ENCODE measurements at regions not wholly inside any gene's neighbourhood (a gene's known extent, or its start where the extent isn't known, plus 50 kb on each side); places are given as distances from the start of the nearest gene placed in this dataset.

GRCh38 chr18:71966791-71967190 is 577.4 kb downstream of the CBLN2 start:
- Histone ChIP-seq H3K36me3 (ENCODE audit: control insufficient read depth in 2 of 2, extremely low read depth in 1 of 2, insufficient read depth in 2 of 2, low read length in 2 of 2) (no peaks in the 10 kb centered on the region), H3K9me3 (ENCODE audit: control insufficient read depth, low read depth, low read length) (no peaks in the 10 kb centered on the region), H3K27me3 (ENCODE audit: control insufficient read depth, extremely low read depth, insufficient read depth, low read length) (no peaks in the 10 kb centered on the region), H3K4me2 (ENCODE audit: control insufficient read depth, extremely low read depth, insufficient read depth, low read depth, low read length) (no peak overlapping the region), H3K27ac (ENCODE audit: control insufficient read depth, insufficient read depth, low read length) (no peak overlapping the region), H4K20me1 (ENCODE audit: control insufficient read depth, extremely low read depth, insufficient read depth, low read length) (no peaks in the 10 kb centered on the region), H3K9ac (ENCODE audit: control insufficient read depth, extremely low read depth, insufficient read depth, low read length) (no peak overlapping the region), H3K4me1 (ENCODE audit: control insufficient read depth, extremely low read depth, insufficient read depth, low read length) (no peaks in the 10 kb centered on the region), H2AFZ (ENCODE audit: control insufficient read depth, low read length) (no peak overlapping the region), H3K4me3 (ENCODE audit: control insufficient read depth in 2 of 3, extremely low read depth in 1 of 3, insufficient read depth in 2 of 3, low read depth in 1 of 3, low read length in 3 of 3) (no peak overlapping the region), H3K79me2 (ENCODE audit: control insufficient read depth, insufficient read depth, low read length) (no peaks in the 10 kb centered on the region), H3K9me1 (ENCODE audit: control insufficient read depth, extremely low read depth, insufficient read depth, low read length) (no peaks in the 10 kb centered on the region)
- DNase-seq (ENCODE audit: low read depth, low spot score) (no peak), FAIRE-seq (no peak)
- TF ChIP-seq CTCF (optimal IDR thresholded peaks at IDR 0.05 in 1 of 3, IDR thresholded peaks at IDR 0.05 in 1 of 3, conservative IDR thresholded peaks at IDR 0.05 in 1 of 3; ENCODE audit: extremely low read depth in 1 of 3, insufficient read depth in 2 of 3, low read length in 3 of 3) (no peak), EZH2 (IDR thresholded peaks at IDR 0.05; ENCODE audit: low read length) (no peak)
- dilution Hi-C loops (cut with MboI; ENCODE audit: extremely low pct_ligation_motif_present, low sequenced_read_pairs), result no loop called here

GRCh38 chr18:71958605-71959004 is 585.5 kb downstream of the CBLN2 start:
- dilution Hi-C loops (cut with MboI; ENCODE audit: extremely low pct_ligation_motif_present, low sequenced_read_pairs), result no loop called here
- FAIRE-seq (no peak), DNase-seq (ENCODE audit: low read depth, low spot score) (no peak)
- H3K4me1 ChIP-seq (ENCODE audit: control insufficient read depth, extremely low read depth, insufficient read depth, low read length), result no peaks in the 10 kb centered on the region
- no peaks in the 10 kb centered on the region for H3K9me1 ChIP-seq (ENCODE audit: control insufficient read depth, extremely low read depth, insufficient read depth, low read length)
- H3K4me2 ChIP-seq (ENCODE audit: control insufficient read depth, extremely low read depth, insufficient read depth, low read depth, low read length), result no peak overlapping the region
- no peak overlapping the region for H2AFZ ChIP-seq (ENCODE audit: control insufficient read depth, low read length)
- H3K79me2 ChIP-seq (ENCODE audit: control insufficient read depth, insufficient read depth, low read length), result no peaks in the 10 kb centered on the region
- H3K9ac ChIP-seq (ENCODE audit: control insufficient read depth, extremely low read depth, insufficient read depth, low read length), result no peak overlapping the region
- TF ChIP-seq CTCF (optimal IDR thresholded peaks at IDR 0.05 in 1 of 3, IDR thresholded peaks at IDR 0.05 in 1 of 3, conservative IDR thresholded peaks at IDR 0.05 in 1 of 3; ENCODE audit: extremely low read depth in 1 of 3, insufficient read depth in 2 of 3, low read length in 3 of 3) (no peak), EZH2 (IDR thresholded peaks at IDR 0.05; ENCODE audit: low read length) (no peak)
- H3K27ac ChIP-seq (ENCODE audit: control insufficient read depth, insufficient read depth, low read length), result no peak overlapping the region
- no peaks in the 10 kb centered on the region for H3K36me3 ChIP-seq (ENCODE audit: control insufficient read depth in 2 of 2, extremely low read depth in 1 of 2, insufficient read depth in 2 of 2, low read length in 2 of 2)
- no peak overlapping the region for H3K4me3 ChIP-seq (ENCODE audit: control insufficient read depth in 2 of 3, extremely low read depth in 1 of 3, insufficient read depth in 2 of 3, low read depth in 1 of 3, low read length in 3 of 3)
- H4K20me1 ChIP-seq (ENCODE audit: control insufficient read depth, extremely low read depth, insufficient read depth, low read length), result no peaks in the 10 kb centered on the region
- H3K27me3 ChIP-seq (ENCODE audit: control insufficient read depth, extremely low read depth, insufficient read depth, low read length), result no peaks in the 10 kb centered on the region
- peaks cover 4% of the 10 kb centered on the region for H3K9me3 ChIP-seq (ENCODE audit: control insufficient read depth, low read depth, low read length)
